Type B pancreatic cell (in vitro differentiated cells): ENCODE measurements at regions not wholly inside any gene's neighbourhood (a gene's known extent, or its start where the extent isn't known, plus 50 kb on each side); places are given as distances from the start of the nearest gene placed in this dataset.

Experiments used
- DNase-seq: peaks from one replicate; pipeline ENCODE4 v3.0.0; 2021; ENCODE audit warnings: mixed read lengths; ENCODE audit not compliant: unreplicated experiment; ENCODE audit errors: extremely low spot score
- H3K27ac Mint-ChIP-seq: 2 replicates; pipeline ENCODE4 v1.8.0; 2021; ENCODE audit warnings: mild to moderate bottlenecking, mixed read lengths
- H3K27me3 Mint-ChIP-seq: 2 replicates; pipeline ENCODE4 v1.8.0; 2021; ENCODE audit warnings: mixed read lengths
- H3K36me3 Mint-ChIP-seq: 2 replicates; pipeline ENCODE4 v1.8.0; 2021; ENCODE audit warnings: mixed read lengths
- H3K4me1 Mint-ChIP-seq: one replicate; pipeline ENCODE4 v1.8.0; 2021; ENCODE audit warnings: mixed read lengths; ENCODE audit not compliant: unreplicated experiment
- H3K4me3 Mint-ChIP-seq: 2 replicates; pipeline ENCODE4 v1.8.0; 2021; ENCODE audit warnings: mild to moderate bottlenecking, mixed read lengths
- H3K9me3 Mint-ChIP-seq: 2 replicates; pipeline ENCODE4 v1.8.0; 2021; ENCODE audit warnings: mixed read lengths
- TF ChIP-seq, protein P1 (sequence below): fragments of 200-600 bp; sonication (generic); conservative IDR thresholded peaks from 2 replicates; pipeline ENCODE4 v1.5.0; 2021; ENCODE audit warnings: antibody characterized with exemption, mild to moderate bottlenecking

GRCh38 chr15:68528626-68529290, 50.0 kb upstream of the CORO2B start:
- DNase-seq, result no peak
- H3K36me3 Mint-ChIP-seq, result no peaks in the 10 kb centered on the region
- no peak overlapping the region for H3K27ac Mint-ChIP-seq
- no peak overlapping the region for H3K4me3 Mint-ChIP-seq
- H3K9me3 Mint-ChIP-seq, result no peaks in the 10 kb centered on the region
- peaks cover 9% of the 10 kb centered on the region for H3K4me1 Mint-ChIP-seq
- peaks cover 3% of the 10 kb centered on the region for H3K27me3 Mint-ChIP-seq
- TF ChIP-seq, protein P1, sequence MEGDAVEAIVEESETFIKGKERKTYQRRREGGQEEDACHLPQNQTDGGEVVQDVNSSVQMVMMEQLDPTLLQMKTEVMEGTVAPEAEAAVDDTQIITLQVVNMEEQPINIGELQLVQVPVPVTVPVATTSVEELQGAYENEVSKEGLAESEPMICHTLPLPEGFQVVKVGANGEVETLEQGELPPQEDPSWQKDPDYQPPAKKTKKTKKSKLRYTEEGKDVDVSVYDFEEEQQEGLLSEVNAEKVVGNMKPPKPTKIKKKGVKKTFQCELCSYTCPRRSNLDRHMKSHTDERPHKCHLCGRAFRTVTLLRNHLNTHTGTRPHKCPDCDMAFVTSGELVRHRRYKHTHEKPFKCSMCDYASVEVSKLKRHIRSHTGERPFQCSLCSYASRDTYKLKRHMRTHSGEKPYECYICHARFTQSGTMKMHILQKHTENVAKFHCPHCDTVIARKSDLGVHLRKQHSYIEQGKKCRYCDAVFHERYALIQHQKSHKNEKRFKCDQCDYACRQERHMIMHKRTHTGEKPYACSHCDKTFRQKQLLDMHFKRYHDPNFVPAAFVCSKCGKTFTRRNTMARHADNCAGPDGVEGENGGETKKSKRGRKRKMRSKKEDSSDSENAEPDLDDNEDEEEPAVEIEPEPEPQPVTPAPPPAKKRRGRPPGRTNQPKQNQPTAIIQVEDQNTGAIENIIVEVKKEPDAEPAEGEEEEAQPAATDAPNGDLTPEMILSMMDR, result no peak
